Ovary (tissue), 7 donors: ENCODE measurements at regions not wholly inside any gene's neighbourhood (a gene's known extent, or its start where the extent isn't known, plus 50 kb on each side); places are given as distances from the start of the nearest gene placed in this dataset.

ENCODE experiments used
- DNase-seq, 5 donors: peaks; one replicate each; pipeline ENCODE4 v3.0.0-alpha.2; 2019 to 2020
- H3K27ac ChIP-seq, 2 donors: fragments of 200-600 bp; one replicate each; pipeline versions ENCODE4 v1.5.1 to v1.8.0; 2019 to 2022
- H3K27me3 ChIP-seq: fragments of 200-600 bp; one replicate; pipeline ENCODE4 v1.8.0; 2022
- H3K36me3 ChIP-seq: fragments of 200-600 bp; sonication (generic); one replicate; pipeline ENCODE4 v1.5.1; 2019
- H3K4me1 ChIP-seq: one replicate; pipeline ENCODE4 v1.8.1; 2013; ENCODE audit warnings: mild to moderate bottlenecking, moderate library complexity; ENCODE audit not compliant: insufficient read depth
- H3K4me3 ChIP-seq: fragments of 200-600 bp; sonication (generic); one replicate; pipeline ENCODE4 v1.5.1; 2017
- H3K9me3 ChIP-seq, 2 donors: fragments of 200-600 bp in 1 of 2; sonication (generic) in 1 of 2; one replicate each; pipeline versions ENCODE4 v1.5.1 to v1.8.1; 2013 to 2019; ENCODE audit warnings: mild to moderate bottlenecking in 1 of 2, moderate library complexity in 1 of 2
- CTCF ChIP-seq, 3 donors: fragments of 450-650 bp in 2 of 3; fragments of 200-600 bp in 1 of 3; IDR thresholded peaks; one replicate each; pipeline versions ENCODE4 v1.5.1 to v1.8.0; 2016 to 2022; ENCODE audit warnings: antibody characterized with exemption in 3 of 3, mild to moderate bottlenecking in 1 of 3
- EP300 ChIP-seq: sonication (generic); formaldehyde crosslinking; IDR thresholded peaks from one replicate; pipeline ENCODE4 v1.6.1; 2017; ENCODE audit warnings: antibody characterized with exemption
- POLR2A ChIP-seq: fragments of 450-650 bp; IDR thresholded peaks from one replicate; pipeline ENCODE4 v1.6.1; 2017; ENCODE audit warnings: antibody characterized with exemption, mild to moderate bottlenecking, moderate library complexity
- WGBS, 3 donors: extraction: QIAGEN DNeasy Blood & Tissue Kit in 1 of 3; methylation state at CpG; one replicate each; pipeline versions ENCODE4 v1.1.5 to v1.1.7; 2013 to 2017; 5-methylcytosine and 5-hydroxymethylcytosine counted together
- intact Hi-C, 4 donors: fragments of 100-400 bp; cut with DNase I; formaldehyde crosslinking; loops; one replicate each; pipeline versions ENCODE4 v1.11.0 to v1.15.1; 2022 to 2023
- donor health status: DM: no; HTN: no; CAD: no; lungs with moderate emphysema.
- donor health status: DM: no; HTN: no; CAD: no.
- donor health status: Bipolar disorder and iron deficiency.
- donor health status: DM: no; HTN: no; CAD: no.
- donor health status: DM: yes; HTN: yes; CAD: no.

GRCh38 chr2:105592288-105592687, 152.4 kb upstream of the NCK2 start:
- H3K9me3 ChIP-seq = no peaks in the 10 kb centered on the region

GRCh38 chr2:105590780-105591660, 153.7 kb upstream of the NCK2 start:
- Histone ChIP-seq H3K27ac (no peak overlapping the region), H3K4me1 (peaks cover 7% of the 10 kb centered on the region), H3K9me3 (no peaks in the 10 kb centered on the region), H3K4me3 (no peak overlapping the region), H3K36me3 (no peaks in the 10 kb centered on the region), H3K27me3 (no peaks in the 10 kb centered on the region)
- 80 to 90% (median 89%) methylated on average over 8 of the region's 8 CpGs for WGBS, 3 donors
- no peak for DNase-seq
- TF ChIP-seq CTCF (IDR thresholded peaks at IDR 0.05) = no peak
- no peak for TF ChIP-seq POLR2A
- TF ChIP-seq EP300 = no peak
- intact Hi-C loops = no loop called here

More at GRCh38 chr2:105592288-105592687, 152.4 kb upstream of the NCK2 start:
- Histone ChIP-seq H3K27me3 (no peaks in the 10 kb centered on the region), H3K36me3 (no peaks in the 10 kb centered on the region), H3K4me3 (no peak overlapping the region), H3K27ac (no peak overlapping the region), H3K4me1 (peaks cover 7% of the 10 kb centered on the region)
- TF ChIP-seq POLR2A = no peak
- no peak for TF ChIP-seq CTCF (IDR thresholded peaks at IDR 0.05)
- no peak for TF ChIP-seq EP300
- DNase-seq = no peak
- intact Hi-C loops = no loop called here
- WGBS, 3 donors = 27 to 43% (median 30%) methylated on average over 6 of the region's 6 CpGs

GRCh38 chr2:105588581-105588980, 156.1 kb upstream of the NCK2 start:
- intact Hi-C loops = no loop called here
- no peaks in the 10 kb centered on the region for H3K36me3 ChIP-seq
- no peak overlapping the region for H3K4me3 ChIP-seq
- TF ChIP-seq CTCF (IDR thresholded peaks at IDR 0.05) = no peak
- no peak for TF ChIP-seq POLR2A
- TF ChIP-seq EP300 = no peak
- no peak overlapping the region for H3K27ac ChIP-seq
- no peaks in the 10 kb centered on the region for H3K27me3 ChIP-seq
- 93 to 94% (median 94%) methylated on average over 5 of the region's 5 CpGs for WGBS, 3 donors
- peaks cover 7% of the 10 kb centered on the region for H3K4me1 ChIP-seq
- no peaks in the 10 kb centered on the region for H3K9me3 ChIP-seq
- DNase-seq = no peak

- TF ChIP-seq EP300 (no peak), CTCF (IDR thresholded peaks at IDR 0.05) (no peak), POLR2A (no peak)
- DNase-seq = no peak
- WGBS, 3 donors = 63 to 83% (median 77%) methylated on average over 3 of the region's 3 CpGs
- Histone ChIP-seq H3K4me3 (no peak overlapping the region), H3K27ac (no peak overlapping the region), H3K4me1 (peaks cover 6% of the 10 kb centered on the region), H3K9me3 (no peaks in the 10 kb centered on the region), H3K36me3 (no peaks in the 10 kb centered on the region), H3K27me3 (no peaks in the 10 kb centered on the region)
- intact Hi-C loops = no loop called here
Measured at GRCh38 chr2:105587637-105588036, 157.1 kb upstream of the NCK2 start.
